ENCODE measurements at regions not wholly inside any gene's neighbourhood (a gene's known extent, or its start where the extent isn't known, plus 50 kb on each side); places are given as distances from the start of the nearest gene placed in this dataset.
"Not testable (repeated sequence)": the region's sequence is repeated elsewhere in the genome, so short reads cannot be mapped to it uniquely, and the experiment has no call there.

- TF ChIP-seq ZEB1 (IDR thresholded peaks at IDR 0.05; ENCODE audit: insufficient replicate concordance, low read depth) (no peak), ZNF383 (CRISPR knock-in tag; IDR thresholded peaks at IDR 0.05; ENCODE audit: borderline replicate concordance) (no peak), EED (CRISPR knock-in tag; IDR thresholded peaks at IDR 0.05) (no peak), ZNF576 (CRISPR knock-in tag; IDR thresholded peaks at IDR 0.05) (no peak), TP53 (CRISPR knock-in tag; conservative IDR thresholded peaks at IDR 0.05) (no peak)
Observed at GRCh38 chr4:57966987-57967760, 857.0 kb upstream of the IGFBP7 start (continued).

GRCh38 chr4:57965431-57965830 is 855.2 kb upstream of the IGFBP7 start:
- BruUV-seq (replicated peaks); H3K4me1 ChIP-seq (ENCODE audit: insufficient read depth, low read length); CTCF ChIA-PET (ENCODE audit: low intra/inter-chr PET ratio, low total read pairs); H4K20me1 ChIP-seq (ENCODE audit: insufficient read depth, low read length); H3K9ac ChIP-seq (ENCODE audit: insufficient read depth, low read depth, low read length); H3K4me2 ChIP-seq (ENCODE audit: low read depth, low read length); in situ Hi-C loops (cut with HindIII; ENCODE audit: extremely low pct_ligation_motif_present, low pct_unique_long_range_greater_than_20kb); H3K36me3 ChIP-seq (replicated peaks in 1 of 2; ENCODE audit: control insufficient read depth in 1 of 2, insufficient read depth in 2 of 2, low read length in 2 of 2); FAIRE-seq; H3K79me2 ChIP-seq (ENCODE audit: insufficient read depth, low read length); H3K27me3 ChIP-seq (ENCODE audit: control insufficient read depth in 1 of 2, insufficient read depth in 2 of 2, low read length in 2 of 2); POLR2A ChIA-PET; H3K4me3 ChIP-seq (replicated peaks in 1 of 3; ENCODE audit: insufficient read depth in 1 of 3, low read depth in 2 of 3, low read length in 3 of 3); intact Hi-C loops (cut with micrococcal nuclease; ENCODE audit: unreplicated experiment); H3K27ac ChIP-seq (ENCODE audit: extremely low read length, insufficient read depth, low read length); DNase-seq (ENCODE audit: low spot score); H2AFZ ChIP-seq (ENCODE audit: low read length); ATAC-seq: not testable (repeated sequence)
- H3K9me3 ChIP-seq (ENCODE audit: low read length) = peaks cover 39% of the 10 kb centered on the region
- WGBS (ENCODE audit: low lambda C conversion rate) = 50% methylated on average over 2 of the region's 25 CpGs

DNA sequence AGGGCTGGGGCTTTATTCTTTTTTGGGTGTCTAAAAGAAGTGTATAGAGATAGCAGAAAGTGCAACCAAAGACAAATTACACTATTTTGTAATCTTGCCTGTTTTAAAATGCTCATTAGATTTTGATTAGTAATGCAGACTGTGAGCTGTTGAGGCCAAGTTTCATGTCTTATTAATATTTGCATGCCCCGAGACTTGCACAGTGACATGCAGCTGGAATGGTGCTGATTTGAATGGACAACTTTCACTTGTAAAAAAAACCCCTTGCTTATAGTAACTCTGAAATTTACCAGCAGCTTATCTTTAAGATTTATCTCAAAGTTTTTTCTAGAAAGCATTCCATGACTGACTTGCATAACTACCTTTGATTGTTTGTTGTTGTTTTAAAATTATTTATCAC is 835.1 kb upstream of the IGFBP7 start:
- Histone ChIP-seq H3K27ac (ENCODE audit: extremely low read length, insufficient read depth, low read length) (no peak overlapping the region), H3K4me1 (ENCODE audit: insufficient read depth, low read length) (no peaks in the 10 kb centered on the region), H4K20me1 (ENCODE audit: insufficient read depth, low read length) (no peaks in the 10 kb centered on the region), H3K27me3 (ENCODE audit: control insufficient read depth in 1 of 2, insufficient read depth in 2 of 2, low read length in 2 of 2) (no peaks in the 10 kb centered on the region), H3K4me3 (replicated peaks in 1 of 3; ENCODE audit: insufficient read depth in 1 of 3, low read depth in 2 of 3, low read length in 3 of 3) (no peak overlapping the region), H3K9me3 (ENCODE audit: low read length) (no peaks in the 10 kb centered on the region), H3K36me3 (replicated peaks in 1 of 2; ENCODE audit: control insufficient read depth in 1 of 2, insufficient read depth in 2 of 2, low read length in 2 of 2) (no peaks in the 10 kb centered on the region), H3K9ac (ENCODE audit: insufficient read depth, low read depth, low read length) (no peak overlapping the region), H2AFZ (ENCODE audit: low read length) (no peak overlapping the region), H3K79me2 (ENCODE audit: insufficient read depth, low read length) (no peaks in the 10 kb centered on the region), H3K4me2 (ENCODE audit: low read depth, low read length) (no peak overlapping the region)
- DNase-seq (ENCODE audit: low spot score) (no peak), FAIRE-seq (no peak), ATAC-seq (no peak)
- 69% methylated on average over 1 of the region's 1 CpG for WGBS (ENCODE audit: low lambda C conversion rate)
- POLR2A ChIA-PET = no interaction called here
- no TSS peak for BruUV-seq (replicated peaks)
- CTCF ChIA-PET (ENCODE audit: low intra/inter-chr PET ratio, low total read pairs) = no interaction called here
- in situ Hi-C loops (cut with HindIII; ENCODE audit: extremely low pct_ligation_motif_present, low pct_unique_long_range_greater_than_20kb) (no loop called here), intact Hi-C loops (cut with micrococcal nuclease; ENCODE audit: unreplicated experiment) (no loop called here)
- TF ChIP-seq YEATS2 (CRISPR knock-in tag; IDR thresholded peaks at IDR 0.05; ENCODE audit: borderline replicate concordance) (no peak), ZNF484 (CRISPR knock-in tag; IDR thresholded peaks at IDR 0.05; ENCODE audit: borderline replicate concordance, low read depth) (no peak), AHR (CRISPR knock-in tag; IDR thresholded peaks at IDR 0.05) (no peak), ZNF143 (CRISPR knock-in tag; IDR thresholded peaks at IDR 0.05) (no peak), CREM (IDR thresholded peaks at IDR 0.05) (no peak), CREM (CRISPR knock-in tag; IDR thresholded peaks at IDR 0.05) (no peak), MTA3 (CRISPR knock-in tag; IDR thresholded peaks at IDR 0.05) (no peak), GTF2F1 (IDR thresholded peaks at IDR 0.05; ENCODE audit: low read length) (no peak), GPBP1L1 (CRISPR knock-in tag; IDR thresholded peaks at IDR 0.05) (no peak), ZKSCAN5 (CRISPR knock-in tag; IDR thresholded peaks at IDR 0.05) (no peak)
- TF ChIP-seq, protein P1, sequence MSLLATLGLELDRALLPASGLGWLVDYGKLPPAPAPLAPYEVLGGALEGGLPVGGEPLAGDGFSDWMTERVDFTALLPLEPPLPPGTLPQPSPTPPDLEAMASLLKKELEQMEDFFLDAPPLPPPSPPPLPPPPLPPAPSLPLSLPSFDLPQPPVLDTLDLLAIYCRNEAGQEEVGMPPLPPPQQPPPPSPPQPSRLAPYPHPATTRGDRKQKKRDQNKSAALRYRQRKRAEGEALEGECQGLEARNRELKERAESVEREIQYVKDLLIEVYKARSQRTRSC (CRISPR knock-in tag; IDR thresholded peaks at IDR 0.05; ENCODE audit: low read depth) = no peak

Measured in HepG2 (cell line).